Putamen (tissue), 1 donor: ENCODE measurements at regions not wholly inside any gene's neighbourhood (a gene's known extent, or its start where the extent isn't known, plus 50 kb on each side); places are given as distances from the start of the nearest gene placed in this dataset.

Experiments used
- DNase-seq: peaks from one replicate; pipeline ENCODE4 v3.0.0-alpha.2; 2016; ENCODE audit warnings: low spot score

GRCh38 chr3:187900993-187901755 lies 155.9 kb upstream of the BCL6 start:
- DNase-seq: no peak

- DNase-seq: no peak
Observed at GRCh38 chr3:187902041-187902471, 156.8 kb upstream of the BCL6 start.

GRCh38 chr3:187902936-187903335 lies 157.7 kb upstream of the BCL6 start:
- DNase-seq: no peak

GRCh38 chr3:187903697-187904096 lies 158.4 kb upstream of the BCL6 start:
- no peak for DNase-seq

- DNase-seq: no peak
Observed at GRCh38 chr3:187906416-187906815, 161.1 kb upstream of the BCL6 start.

GRCh38 chr3:187906920-187907319 lies 161.7 kb upstream of the BCL6 start:
- DNase-seq: no peak

- DNase-seq: no peak
Observed at GRCh38 chr3:187909866-187910265, 164.6 kb upstream of the BCL6 start.

GRCh38 chr3:187912007-187912406 lies 166.7 kb upstream of the BCL6 start:
- DNase-seq: no peak

GRCh38 chr3:187913617-187914033 lies 168.4 kb upstream of the BCL6 start:
- DNase-seq: no peak

- DNase-seq: no peak
Observed at GRCh38 chr3:187914231-187914630, 169.0 kb upstream of the BCL6 start.

- DNase-seq: no peak
Observed at GRCh38 chr3:187916072-187916471, 170.8 kb upstream of the BCL6 start.

GRCh38 chr3:187918081-187918644 lies 172.9 kb upstream of the BCL6 start:
- DNase-seq: no peak

GRCh38 chr3:187919048-187919447 lies 173.8 kb upstream of the BCL6 start:
- no peak for DNase-seq

GRCh38 chr3:187919544-187919943 lies 174.3 kb upstream of the BCL6 start:
- no peak for DNase-seq

- no peak for DNase-seq
Observed at GRCh38 chr3:187920030-187920429, 174.8 kb upstream of the BCL6 start.

- no peak for DNase-seq
Observed at GRCh38 chr3:187920913-187921312, 175.6 kb upstream of the BCL6 start.

- DNase-seq: no peak
Observed at GRCh38 chr3:187921391-187922074, 176.3 kb upstream of the BCL6 start.

- DNase-seq: no peak
Observed at GRCh38 chr3:187922704-187923416, 177.6 kb upstream of the BCL6 start.

GRCh38 chr3:187924651-187925050 lies 179.4 kb upstream of the BCL6 start:
- DNase-seq: no peak

- no peak for DNase-seq
Observed at GRCh38 chr3:187925326-187925725, 180.1 kb upstream of the BCL6 start.

- DNase-seq: no peak
Observed at GRCh38 chr3:187926620-187927019, 181.4 kb upstream of the BCL6 start.

- no peak for DNase-seq
Observed at GRCh38 chr3:187927565-187927964, 182.3 kb upstream of the BCL6 start.
